Mucosa of descending colon (tissue), 3 donors: ENCODE measurements at regions not wholly inside any gene's neighbourhood (a gene's known extent, or its start where the extent isn't known, plus 50 kb on each side); places are given as distances from the start of the nearest gene placed in this dataset.
"Not testable (repeated sequence)": the region's sequence is repeated elsewhere in the genome, so short reads cannot be mapped to it uniquely, and the experiment has no call there.

Experiments used
- ATAC-seq: fragments of 200-7000 bp; cut with Tn5 transposase; one replicate; pipeline ENCODE4 v1.9.1; 2020; ENCODE audit warnings: mild to moderate bottlenecking, moderate library complexity
- DNase-seq, 3 donors: peaks; one replicate each; pipeline ENCODE4 v3.0.0-alpha.2; 2020
- H3K36me3 ChIP-seq: fragments of 200-600 bp; one replicate; pipeline ENCODE4 v1.8.0; 2021; ENCODE audit warnings: low read depth, mild to moderate bottlenecking
- H3K4me1 ChIP-seq: fragments of 200-600 bp; one replicate; pipeline ENCODE4 v1.8.0; 2021; ENCODE audit warnings: low read depth, mild to moderate bottlenecking
- H3K4me3 ChIP-seq: fragments of 200-600 bp; one replicate; pipeline ENCODE4 v1.8.0; 2021; ENCODE audit warnings: mild to moderate bottlenecking
- H3K9me3 ChIP-seq: fragments of 200-600 bp; one replicate; pipeline ENCODE4 v1.8.0; 2021; ENCODE audit warnings: mild to moderate bottlenecking
- intact Hi-C, 2 donors: fragments of 100-400 bp; cut with DNase I in 1 of 2; cut with micrococcal nuclease in 1 of 2; formaldehyde crosslinking; loops; one replicate each; pipeline versions ENCODE4 v1.11.0 to v1.11.1; 2022; cut with DNase I, micrococcal nuclease
- TF ChIP-seq, protein P1 (sequence below): fragments of 200-600 bp; IDR thresholded peaks from one replicate; pipeline ENCODE4 v1.8.0; 2022; ENCODE audit warnings: antibody characterized with exemption, mild to moderate bottlenecking
- donor health status: DM: no; HTN: no; CAD: no; lungs with moderate emphysema.
- donor health status: DM: no; HTN: no; CAD: no.
- donor health status: DM: no; HTN: yes; CAD: no.

DNA sequence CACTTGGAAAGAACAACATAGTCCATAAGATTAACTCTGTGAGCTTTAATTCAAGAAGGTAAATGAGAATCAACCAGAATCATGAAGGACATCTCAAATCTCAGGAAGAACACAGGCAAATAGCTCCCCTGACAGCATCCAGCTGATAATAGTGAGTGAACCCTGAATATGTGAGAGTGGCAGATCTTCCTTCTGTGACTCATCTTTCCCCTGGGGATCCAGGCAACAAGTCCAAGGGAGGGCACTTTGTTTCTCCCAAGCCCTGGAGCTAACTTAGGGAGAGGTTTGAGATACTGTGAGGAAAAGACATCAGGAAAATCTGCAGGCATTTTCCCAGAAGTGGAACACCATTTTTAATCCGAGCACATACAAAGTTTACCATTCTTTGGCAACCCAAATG, 763.9 kb upstream of the MGAT4C start:
- Histone ChIP-seq H3K4me1 (no peaks in the 10 kb centered on the region), H3K9me3 (peaks cover 3% of the 10 kb centered on the region), H3K4me3 (no peak overlapping the region), H3K36me3 (no peaks in the 10 kb centered on the region)
- TF ChIP-seq, protein P1, sequence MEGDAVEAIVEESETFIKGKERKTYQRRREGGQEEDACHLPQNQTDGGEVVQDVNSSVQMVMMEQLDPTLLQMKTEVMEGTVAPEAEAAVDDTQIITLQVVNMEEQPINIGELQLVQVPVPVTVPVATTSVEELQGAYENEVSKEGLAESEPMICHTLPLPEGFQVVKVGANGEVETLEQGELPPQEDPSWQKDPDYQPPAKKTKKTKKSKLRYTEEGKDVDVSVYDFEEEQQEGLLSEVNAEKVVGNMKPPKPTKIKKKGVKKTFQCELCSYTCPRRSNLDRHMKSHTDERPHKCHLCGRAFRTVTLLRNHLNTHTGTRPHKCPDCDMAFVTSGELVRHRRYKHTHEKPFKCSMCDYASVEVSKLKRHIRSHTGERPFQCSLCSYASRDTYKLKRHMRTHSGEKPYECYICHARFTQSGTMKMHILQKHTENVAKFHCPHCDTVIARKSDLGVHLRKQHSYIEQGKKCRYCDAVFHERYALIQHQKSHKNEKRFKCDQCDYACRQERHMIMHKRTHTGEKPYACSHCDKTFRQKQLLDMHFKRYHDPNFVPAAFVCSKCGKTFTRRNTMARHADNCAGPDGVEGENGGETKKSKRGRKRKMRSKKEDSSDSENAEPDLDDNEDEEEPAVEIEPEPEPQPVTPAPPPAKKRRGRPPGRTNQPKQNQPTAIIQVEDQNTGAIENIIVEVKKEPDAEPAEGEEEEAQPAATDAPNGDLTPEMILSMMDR, result no peak
- ATAC-seq (no peak), DNase-seq (no peak)
- intact Hi-C loops, result no loop called here

DNA sequence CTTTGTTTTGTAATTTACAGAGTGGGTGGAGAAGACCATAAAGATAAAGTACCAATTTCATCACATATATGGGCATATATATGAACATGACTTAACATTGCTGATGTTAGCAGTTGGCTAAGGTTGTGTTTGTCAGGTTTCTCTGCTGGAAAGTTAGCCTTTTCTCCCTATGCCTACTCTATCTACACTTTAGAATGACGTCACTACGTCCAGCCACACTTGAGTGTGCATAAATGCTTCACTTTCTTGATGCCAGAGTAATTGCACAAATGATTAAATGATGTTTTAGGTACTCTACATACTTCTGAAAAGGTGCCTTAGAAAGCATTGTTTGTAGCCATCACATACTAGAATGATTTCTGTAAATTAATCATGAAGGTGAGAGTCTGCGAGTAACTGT, 759.2 kb upstream of the MGAT4C start:
- no peak for ATAC-seq
- no peaks in the 10 kb centered on the region for H3K36me3 ChIP-seq

DNA sequence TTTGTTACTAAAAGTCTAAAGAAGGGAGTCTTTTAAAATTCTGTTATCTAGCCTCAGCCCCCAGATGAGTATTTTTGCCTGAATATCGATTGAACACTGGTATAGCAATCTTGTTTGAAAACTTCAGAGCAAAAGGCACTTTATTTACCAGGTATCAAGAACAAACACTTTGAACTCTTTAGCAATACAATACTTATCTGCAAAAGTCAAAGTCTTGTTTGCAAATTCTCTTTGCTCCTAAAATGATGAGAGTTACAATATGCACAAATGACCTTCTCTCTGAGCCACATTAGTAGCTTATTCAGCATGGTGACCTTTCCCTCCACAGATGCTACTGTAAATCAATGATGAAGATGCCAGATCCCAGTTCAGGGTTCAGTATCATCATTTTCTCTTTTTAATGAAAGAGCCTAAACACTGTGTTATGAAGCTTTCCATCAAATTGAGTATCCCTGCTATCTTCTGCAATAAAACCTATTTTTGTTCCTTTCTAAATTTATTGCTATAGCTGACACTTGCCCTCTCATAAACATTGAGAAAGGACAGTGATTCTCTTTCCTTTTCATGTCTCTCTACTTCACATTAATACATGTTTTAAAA, 752.7 kb upstream of the MGAT4C start:
- DNase-seq (no peak), ATAC-seq (no peak)
- Histone ChIP-seq H3K36me3 (no peaks in the 10 kb centered on the region), H3K4me3 (no peak overlapping the region), H3K9me3 (peaks cover 2% of the 10 kb centered on the region), H3K4me1 (no peaks in the 10 kb centered on the region)
- intact Hi-C loops, result no loop called here
- TF ChIP-seq, protein P1, result no peak

More for the DNA sequence above, 759.2 kb upstream of the MGAT4C start:
- H3K4me1 ChIP-seq, result no peaks in the 10 kb centered on the region
- H3K4me3 ChIP-seq, result no peak overlapping the region
- intact Hi-C loops, result no loop called here
- peaks cover 2% of the 10 kb centered on the region for H3K9me3 ChIP-seq
- no peak for DNase-seq
- TF ChIP-seq, protein P1, result no peak

DNA sequence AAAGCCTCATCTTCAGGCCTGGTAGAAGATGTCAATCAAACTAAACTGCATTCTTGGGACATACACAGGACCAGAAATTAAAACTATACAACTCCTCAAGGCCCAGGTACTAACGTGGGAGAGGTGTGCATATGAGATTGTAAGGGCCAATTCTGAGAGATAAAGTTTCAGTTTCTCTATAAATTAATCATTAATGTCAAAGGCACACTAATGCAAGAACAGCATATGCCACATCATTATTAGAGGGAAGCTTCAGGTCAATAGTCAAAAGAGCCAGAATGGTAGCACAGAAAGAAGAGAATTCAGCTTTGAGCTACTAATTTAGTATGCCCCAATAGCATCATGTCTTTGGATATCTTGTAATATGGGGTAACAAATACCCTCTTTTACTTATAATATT, 744.9 kb upstream of the MGAT4C start:
- TF ChIP-seq, protein P1, result no peak
- intact Hi-C loops, result no loop called here
- H3K9me3 ChIP-seq, result peaks cover 8% of the 10 kb centered on the region
- H3K4me1 ChIP-seq, result no peaks in the 10 kb centered on the region
- no peak for ATAC-seq
- H3K4me3 ChIP-seq, result no peak overlapping the region
- no peaks in the 10 kb centered on the region for H3K36me3 ChIP-seq
- no peak for DNase-seq

DNA sequence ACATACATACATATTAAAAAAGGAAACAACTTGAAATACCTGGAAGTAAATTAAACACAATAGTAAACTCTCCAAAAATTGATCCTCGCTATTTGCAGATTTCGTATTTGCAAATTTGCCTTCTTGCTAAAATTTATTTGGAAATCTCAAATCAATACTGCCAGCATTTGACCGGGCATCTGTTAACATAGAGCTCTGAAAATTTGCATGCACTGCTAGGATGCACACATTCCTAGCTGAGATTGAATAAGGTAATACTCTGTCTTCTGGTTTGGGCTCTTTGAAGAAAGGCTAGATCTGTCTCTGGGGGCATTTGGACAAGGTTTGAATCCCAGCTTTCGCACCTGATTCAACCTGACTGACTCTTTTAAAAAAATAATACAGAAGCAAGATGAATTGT, 729.1 kb upstream of the MGAT4C start:
- Histone ChIP-seq H3K4me1 (no peaks in the 10 kb centered on the region), H3K4me3 (no peak overlapping the region), H3K9me3 (no peaks in the 10 kb centered on the region), H3K36me3 (no peaks in the 10 kb centered on the region)
- TF ChIP-seq, protein P1, result no peak
- ATAC-seq, result no peak
- intact Hi-C loops, result no loop called here
- DNase-seq, result no peak

DNA sequence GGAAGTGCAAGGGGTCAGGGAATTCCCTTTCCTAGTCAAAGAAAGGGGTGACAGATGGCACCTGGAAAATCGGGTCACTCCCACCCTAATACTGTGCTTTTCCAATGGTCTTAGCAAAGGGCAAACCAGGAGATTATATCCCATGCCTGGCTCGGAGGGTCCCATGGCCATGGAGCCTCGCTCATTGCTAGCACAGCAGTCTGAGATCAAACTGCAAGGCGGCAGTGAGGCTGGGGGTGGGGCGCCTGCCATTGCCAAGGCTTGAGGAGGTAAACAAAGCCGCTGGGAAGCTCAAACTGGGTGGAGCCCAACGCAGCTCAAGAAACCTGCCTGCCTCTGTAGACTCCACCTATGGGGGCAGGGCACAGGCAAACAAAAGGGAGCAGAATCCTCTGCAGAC, 714.4 kb upstream of the MGAT4C start:
- intact Hi-C loops, H3K4me3 ChIP-seq, H3K9me3 ChIP-seq, ATAC-seq, H3K4me1 ChIP-seq, H3K36me3 ChIP-seq, DNase-seq: not testable (repeated sequence)
